ENCODE measurements at regions not wholly inside any gene's neighbourhood (a gene's known extent, or its start where the extent isn't known, plus 50 kb on each side); places are given as distances from the start of the nearest gene placed in this dataset.

DNA sequence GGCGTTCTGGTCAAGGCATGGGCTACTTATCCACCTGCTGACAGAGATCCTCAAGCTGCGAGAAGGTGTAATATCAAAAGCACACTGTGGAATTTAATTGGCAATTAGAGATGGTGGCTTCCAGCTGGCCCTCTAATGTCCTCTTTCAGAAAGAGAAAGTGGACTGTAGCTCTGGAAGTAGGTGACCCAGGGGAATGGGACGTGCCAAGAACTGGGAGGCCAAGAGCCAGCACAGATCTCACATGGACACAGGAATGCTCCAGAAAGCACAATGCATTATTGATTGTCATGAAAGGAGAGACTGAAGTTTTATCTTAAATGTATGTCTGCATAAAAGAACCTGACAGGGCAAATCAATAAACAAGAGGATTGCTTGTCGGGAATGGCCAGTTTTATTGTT is 198.6 kb upstream of the CDH4 start:
- H3K9me3 Mint-ChIP-seq = peaks cover 0 to 4% (median 2%) of the 10 kb centered on the region in 3 donors
- no peak overlapping the region for H3K4me3 Mint-ChIP-seq
- H3K9me3 ChIP-seq = no peaks in the 10 kb centered on the region
- no peaks in the 10 kb centered on the region for H3K4me1 Mint-ChIP-seq
- peaks cover 0 to 4% of the 10 kb centered on the region in 2 experiments for H3K27me3 ChIP-seq (replicated peaks in 1 of 2; ENCODE audit: control insufficient read depth in 2 of 2, extremely low read depth in 1 of 2, insufficient read depth in 2 of 2, low read length in 1 of 2)
- no peaks in the 10 kb centered on the region for H3K36me3 ChIP-seq (ENCODE audit: control insufficient read depth in 2 of 2, extremely low read depth in 1 of 2, insufficient read depth in 1 of 2, low read length in 1 of 2)
- 93% methylated on average over 3 of the region's 4 CpGs for WGBS (ENCODE audit: insufficient coverage)
- POLR2A ChIA-PET = no interaction called here
- no peak overlapping the region for H3K27ac Mint-ChIP-seq
- no peak overlapping the region for H3K4me3 ChIP-seq (ENCODE audit: control insufficient read depth in 1 of 2, extremely low read depth in 1 of 2, low read length in 1 of 2)
- CTCF ChIA-PET = no interaction called here
- no peaks in the 10 kb centered on the region for H3K36me3 Mint-ChIP-seq
- H3K27me3 Mint-ChIP-seq = no peaks in the 10 kb centered on the region
- no peak for ATAC-seq (replicated peaks in 1 of 4)
- H3K27ac ChIP-seq (ENCODE audit: low read length) = no peak overlapping the region
- no peak for DNase-seq
- no peaks in the 10 kb centered on the region for H3K4me1 ChIP-seq (ENCODE audit: control insufficient read depth in 1 of 2, extremely low read depth in 1 of 2, insufficient read depth in 2 of 2, low read length in 2 of 2)

- Histone ChIP-seq H3K36me3 (ENCODE audit: control insufficient read depth in 2 of 2, extremely low read depth in 1 of 2, insufficient read depth in 1 of 2, low read length in 1 of 2) (no peaks in the 10 kb centered on the region), H3K4me1 (ENCODE audit: control insufficient read depth in 1 of 2, extremely low read depth in 1 of 2, insufficient read depth in 2 of 2, low read length in 2 of 2) (no peaks in the 10 kb centered on the region), H3K9me3 (no peaks in the 10 kb centered on the region), H3K4me3 (ENCODE audit: control insufficient read depth in 1 of 2, extremely low read depth in 1 of 2, low read length in 1 of 2) (no peak overlapping the region), H3K27ac (ENCODE audit: low read length) (no peak overlapping the region), H3K27me3 (replicated peaks in 1 of 2; ENCODE audit: control insufficient read depth in 2 of 2, extremely low read depth in 1 of 2, insufficient read depth in 2 of 2, low read length in 1 of 2) (peaks cover 0 to 6% of the 10 kb centered on the region in 2 experiments)
- Mint-ChIP-seq H3K4me1 (no peaks in the 10 kb centered on the region), H3K4me3 (no peak overlapping the region), H3K9me3 (no peaks in the 10 kb centered on the region), H3K27ac (no peak overlapping the region), H3K36me3 (no peaks in the 10 kb centered on the region), H3K27me3 (no peaks in the 10 kb centered on the region)
- ATAC-seq (replicated peaks in 1 of 4) = no peak
- no peak for DNase-seq
- POLR2A ChIA-PET = no interaction called here
- WGBS (ENCODE audit: insufficient coverage) = 59% methylated on average over 5 of the region's 7 CpGs
- CTCF ChIA-PET = no interaction called here
Measured at GRCh38 chr20:61053889-61054288, 198.2 kb upstream of the CDH4 start.

- Histone ChIP-seq H3K9me3 (no peaks in the 10 kb centered on the region), H3K4me3 (ENCODE audit: control insufficient read depth in 1 of 2, extremely low read depth in 1 of 2, low read length in 1 of 2) (no peak overlapping the region), H3K27ac (ENCODE audit: low read length) (no peak overlapping the region), H3K27me3 (replicated peaks in 1 of 2; ENCODE audit: control insufficient read depth in 2 of 2, extremely low read depth in 1 of 2, insufficient read depth in 2 of 2, low read length in 1 of 2) (peaks cover 0 to 6% of the 10 kb centered on the region in 2 experiments), H3K4me1 (ENCODE audit: control insufficient read depth in 1 of 2, extremely low read depth in 1 of 2, insufficient read depth in 2 of 2, low read length in 2 of 2) (no peaks in the 10 kb centered on the region), H3K36me3 (ENCODE audit: control insufficient read depth in 2 of 2, extremely low read depth in 1 of 2, insufficient read depth in 1 of 2, low read length in 1 of 2) (no peaks in the 10 kb centered on the region)
- no peak overlapping the region for H3K4me3 Mint-ChIP-seq
- H3K36me3 Mint-ChIP-seq = no peaks in the 10 kb centered on the region
- POLR2A ChIA-PET = no interaction called here
- H3K27ac Mint-ChIP-seq = no peak overlapping the region
- CTCF ChIA-PET = no interaction called here
- no peak for DNase-seq
- H3K4me1 Mint-ChIP-seq = no peaks in the 10 kb centered on the region
- no peaks in the 10 kb centered on the region for H3K27me3 Mint-ChIP-seq
- ATAC-seq (replicated peaks in 1 of 4) = no peak
- 83% methylated on average over 7 of the region's 9 CpGs for WGBS (ENCODE audit: insufficient coverage)
- H3K9me3 Mint-ChIP-seq = no peaks in the 10 kb centered on the region
Measured at GRCh38 chr20:61054411-61054810, 197.7 kb upstream of the CDH4 start.

- Histone ChIP-seq H3K27ac (ENCODE audit: low read length) (no peak overlapping the region), H3K4me3 (ENCODE audit: control insufficient read depth in 1 of 2, extremely low read depth in 1 of 2, low read length in 1 of 2) (no peak overlapping the region), H3K9me3 (no peaks in the 10 kb centered on the region), H3K36me3 (ENCODE audit: control insufficient read depth in 2 of 2, extremely low read depth in 1 of 2, insufficient read depth in 1 of 2, low read length in 1 of 2) (no peaks in the 10 kb centered on the region), H3K27me3 (replicated peaks in 1 of 2; ENCODE audit: control insufficient read depth in 2 of 2, extremely low read depth in 1 of 2, insufficient read depth in 2 of 2, low read length in 1 of 2) (peaks cover 0 to 6% of the 10 kb centered on the region in 2 experiments), H3K4me1 (ENCODE audit: control insufficient read depth in 1 of 2, extremely low read depth in 1 of 2, insufficient read depth in 2 of 2, low read length in 2 of 2) (no peaks in the 10 kb centered on the region)
- no peaks in the 10 kb centered on the region for H3K4me1 Mint-ChIP-seq
- ATAC-seq (replicated peaks in 1 of 4) (no peak), DNase-seq (no peak)
- H3K27ac Mint-ChIP-seq = no peak overlapping the region
- H3K27me3 Mint-ChIP-seq = no peaks in the 10 kb centered on the region
- 76% methylated on average over 12 of the region's 14 CpGs for WGBS (ENCODE audit: insufficient coverage)
- POLR2A ChIA-PET = no interaction called here
- H3K9me3 Mint-ChIP-seq = no peaks in the 10 kb centered on the region
- CTCF ChIA-PET = no interaction called here
- H3K36me3 Mint-ChIP-seq = no peaks in the 10 kb centered on the region
- H3K4me3 Mint-ChIP-seq = no peak overlapping the region
Measured at GRCh38 chr20:61055180-61056010, 196.7 kb upstream of the CDH4 start.

DNA sequence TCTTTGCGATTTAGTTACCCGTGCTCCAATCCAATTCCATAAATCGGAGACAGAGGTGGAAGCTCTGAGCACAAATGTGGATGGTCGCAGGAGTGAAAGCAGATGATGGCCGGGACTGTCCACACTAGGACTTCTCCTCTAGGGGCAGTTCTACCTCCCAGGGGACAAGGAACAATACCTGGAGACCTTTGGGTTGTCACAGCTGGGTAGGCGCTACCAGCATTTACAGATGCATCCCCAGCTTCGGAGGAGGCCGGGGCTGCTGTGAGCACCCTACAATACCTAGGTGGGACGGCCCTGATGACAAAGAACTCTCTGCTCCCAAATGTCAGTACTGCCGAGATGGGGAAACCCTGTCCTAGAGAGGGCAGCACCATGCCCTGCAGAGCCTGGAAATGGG is 195.9 kb upstream of the CDH4 start:
- WGBS (ENCODE audit: insufficient coverage) = 68% methylated on average over 10 of the region's 10 CpGs
- Mint-ChIP-seq H3K27ac (no peak overlapping the region), H3K9me3 (no peaks in the 10 kb centered on the region), H3K4me3 (no peak overlapping the region), H3K4me1 (no peaks in the 10 kb centered on the region), H3K27me3 (no peaks in the 10 kb centered on the region), H3K36me3 (no peaks in the 10 kb centered on the region)
- DNase-seq (no peak), ATAC-seq (replicated peaks in 1 of 4) (no peak)
- Histone ChIP-seq H3K27ac (ENCODE audit: low read length) (no peak overlapping the region), H3K4me3 (ENCODE audit: control insufficient read depth in 1 of 2, extremely low read depth in 1 of 2, low read length in 1 of 2) (no peak overlapping the region), H3K27me3 (replicated peaks in 1 of 2; ENCODE audit: control insufficient read depth in 2 of 2, extremely low read depth in 1 of 2, insufficient read depth in 2 of 2, low read length in 1 of 2) (peaks cover 0 to 6% of the 10 kb centered on the region in 2 experiments), H3K4me1 (ENCODE audit: control insufficient read depth in 1 of 2, extremely low read depth in 1 of 2, insufficient read depth in 2 of 2, low read length in 2 of 2) (no peaks in the 10 kb centered on the region), H3K9me3 (no peaks in the 10 kb centered on the region), H3K36me3 (ENCODE audit: control insufficient read depth in 2 of 2, extremely low read depth in 1 of 2, insufficient read depth in 1 of 2, low read length in 1 of 2) (no peaks in the 10 kb centered on the region)
- CTCF ChIA-PET = no interaction called here
- POLR2A ChIA-PET = no interaction called here

DNA sequence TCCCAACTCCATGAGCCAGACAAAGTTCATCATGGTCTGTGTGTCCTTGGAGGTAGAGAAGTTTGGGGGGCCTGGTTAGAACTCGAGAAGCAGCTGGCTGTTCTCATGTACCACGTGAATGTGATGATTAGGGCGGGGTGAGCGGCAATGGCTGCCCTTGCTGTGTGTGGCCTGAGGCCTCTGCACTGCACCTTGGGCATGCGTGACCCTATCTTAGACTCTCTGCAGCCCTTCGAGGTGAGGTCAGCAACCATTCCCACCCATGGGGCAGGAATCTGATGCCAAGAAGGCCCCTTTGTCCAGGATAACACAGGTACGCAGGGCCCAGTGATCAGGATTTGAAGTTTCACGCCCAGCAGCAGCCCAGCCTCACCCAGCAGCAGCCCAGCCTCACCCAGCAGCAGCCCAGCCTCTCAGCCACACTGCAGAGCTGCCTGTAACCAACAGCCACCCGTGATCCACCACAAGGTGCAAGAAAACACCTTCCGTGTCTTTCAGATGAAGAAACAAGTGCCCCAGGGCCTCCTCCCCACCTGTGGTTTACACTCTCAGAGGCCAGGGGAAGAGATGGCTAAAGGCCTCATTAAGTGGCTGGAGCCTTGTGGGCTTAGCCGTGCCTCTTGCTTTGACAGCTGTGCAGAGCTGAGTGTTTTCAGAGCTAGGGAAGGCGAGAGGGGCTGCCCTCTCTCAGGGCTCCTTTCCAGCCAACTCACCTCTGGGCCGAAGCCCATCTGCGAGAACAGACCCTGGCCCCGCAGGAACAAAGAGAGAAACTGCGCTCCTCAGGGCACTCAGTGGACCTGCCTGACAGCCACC is 195.2 kb upstream of the CDH4 start:
- H3K27me3 ChIP-seq (replicated peaks in 1 of 2; ENCODE audit: control insufficient read depth in 2 of 2, extremely low read depth in 1 of 2, insufficient read depth in 2 of 2, low read length in 1 of 2) = peaks cover 0 to 6% of the 10 kb centered on the region in 2 experiments
- DNase-seq = no peak
- H3K27ac ChIP-seq (ENCODE audit: low read length) = no peak overlapping the region
- H3K4me3 Mint-ChIP-seq = no peak overlapping the region
- no peak for ATAC-seq (replicated peaks in 1 of 4)
- H3K9me3 Mint-ChIP-seq = peaks cover 0 to 2% (median 0%) of the 10 kb centered on the region in 3 donors
- ChIA-PET POLR2A (no interaction called here), CTCF (no interaction called here)
- H3K27ac Mint-ChIP-seq = no peak overlapping the region
- 69% methylated on average over 13 of the region's 16 CpGs for WGBS (ENCODE audit: insufficient coverage)
- no peaks in the 10 kb centered on the region for H3K4me1 Mint-ChIP-seq
- no peak overlapping the region for H3K4me3 ChIP-seq (ENCODE audit: control insufficient read depth in 1 of 2, extremely low read depth in 1 of 2, low read length in 1 of 2)
- H3K36me3 Mint-ChIP-seq = no peaks in the 10 kb centered on the region
- no peaks in the 10 kb centered on the region for H3K27me3 Mint-ChIP-seq
- no peaks in the 10 kb centered on the region for H3K9me3 ChIP-seq
- H3K4me1 ChIP-seq (ENCODE audit: control insufficient read depth in 1 of 2, extremely low read depth in 1 of 2, insufficient read depth in 2 of 2, low read length in 2 of 2) = no peaks in the 10 kb centered on the region
- no peaks in the 10 kb centered on the region for H3K36me3 ChIP-seq (ENCODE audit: control insufficient read depth in 2 of 2, extremely low read depth in 1 of 2, insufficient read depth in 1 of 2, low read length in 1 of 2)

Measured in T-cell (primary cell).